ENCODE measurements at regions not wholly inside any gene's neighbourhood (a gene's known extent, or its start where the extent isn't known, plus 50 kb on each side); places are given as distances from the start of the nearest gene placed in this dataset.

DNA sequence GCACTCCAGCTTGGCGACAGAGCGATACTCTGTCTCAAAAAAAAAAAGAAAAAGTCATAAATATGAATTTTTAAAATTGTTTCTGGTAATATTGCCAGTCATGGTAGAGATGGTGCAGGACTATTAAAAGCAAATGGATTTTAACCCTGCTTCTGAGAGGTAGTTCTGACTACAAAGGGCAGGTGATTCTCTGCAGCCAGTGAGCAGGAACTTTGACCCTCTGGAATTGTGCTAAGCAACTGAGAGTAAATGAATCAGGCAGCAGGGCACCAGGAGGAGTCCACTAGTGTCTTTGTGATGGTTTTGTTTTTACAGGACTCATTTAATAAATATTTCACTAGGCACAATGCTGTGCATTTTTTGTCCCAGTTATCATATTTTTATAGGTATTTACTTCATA is 781.2 kb downstream of the TLE4 start:
- TF ChIP-seq POLR2A (IDR thresholded peaks at IDR 0.05; ENCODE audit: low read depth, low read length): no peak
- TF ChIP-seq MYC (IDR thresholded peaks at IDR 0.05; ENCODE audit: low read depth, low read length): no peak
- TF ChIP-seq, protein P1, sequence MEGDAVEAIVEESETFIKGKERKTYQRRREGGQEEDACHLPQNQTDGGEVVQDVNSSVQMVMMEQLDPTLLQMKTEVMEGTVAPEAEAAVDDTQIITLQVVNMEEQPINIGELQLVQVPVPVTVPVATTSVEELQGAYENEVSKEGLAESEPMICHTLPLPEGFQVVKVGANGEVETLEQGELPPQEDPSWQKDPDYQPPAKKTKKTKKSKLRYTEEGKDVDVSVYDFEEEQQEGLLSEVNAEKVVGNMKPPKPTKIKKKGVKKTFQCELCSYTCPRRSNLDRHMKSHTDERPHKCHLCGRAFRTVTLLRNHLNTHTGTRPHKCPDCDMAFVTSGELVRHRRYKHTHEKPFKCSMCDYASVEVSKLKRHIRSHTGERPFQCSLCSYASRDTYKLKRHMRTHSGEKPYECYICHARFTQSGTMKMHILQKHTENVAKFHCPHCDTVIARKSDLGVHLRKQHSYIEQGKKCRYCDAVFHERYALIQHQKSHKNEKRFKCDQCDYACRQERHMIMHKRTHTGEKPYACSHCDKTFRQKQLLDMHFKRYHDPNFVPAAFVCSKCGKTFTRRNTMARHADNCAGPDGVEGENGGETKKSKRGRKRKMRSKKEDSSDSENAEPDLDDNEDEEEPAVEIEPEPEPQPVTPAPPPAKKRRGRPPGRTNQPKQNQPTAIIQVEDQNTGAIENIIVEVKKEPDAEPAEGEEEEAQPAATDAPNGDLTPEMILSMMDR (IDR thresholded peaks at IDR 0.05; ENCODE audit: extremely low read depth in 1 of 2, insufficient read depth in 1 of 2, low read depth in 1 of 2, low read length in 2 of 2): no peak
- TF ChIP-seq, protein P2, sequence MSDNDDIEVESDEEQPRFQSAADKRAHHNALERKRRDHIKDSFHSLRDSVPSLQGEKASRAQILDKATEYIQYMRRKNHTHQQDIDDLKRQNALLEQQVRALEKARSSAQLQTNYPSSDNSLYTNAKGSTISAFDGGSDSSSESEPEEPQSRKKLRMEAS (IDR thresholded peaks at IDR 0.05; ENCODE audit: insufficient read depth, insufficient read length): no peak
- TF ChIP-seq GATA2 (IDR thresholded peaks at IDR 0.05; ENCODE audit: insufficient read depth, insufficient read length, low read depth, low read length): no peak
- TF ChIP-seq POLR2AphosphoS5 (IDR thresholded peaks at IDR 0.05; ENCODE audit: insufficient read depth, low read depth, low read length): no peak
- TF ChIP-seq EZH2 (IDR thresholded peaks at IDR 0.05; ENCODE audit: borderline replicate concordance, low read depth, low read length, severe bottlenecking): no peak
- TF ChIP-seq FOS (IDR thresholded peaks at IDR 0.05; ENCODE audit: borderline replicate concordance, insufficient read depth, low read length): no peak
